HCT116 (cell line): ENCODE measurements at regions not wholly inside any gene's neighbourhood (a gene's known extent, or its start where the extent isn't known, plus 50 kb on each side); places are given as distances from the start of the nearest gene placed in this dataset.

Source experiments
- CEBPB ChIP-seq: IDR thresholded peaks from 2 replicates; pipeline ENCODE4 v1.6.1; 2012; ENCODE audit warnings: low read depth
- CTCF ChIP-seq, 3 experiments: fragments of 200-600 bp in 1 of 3; sonication (generic) in 1 of 3; IDR thresholded peaks in 2 of 3; conservative IDR thresholded peaks in 1 of 3; 2 replicates each; pipeline ENCODE4 v1.5.1; 2012 to 2017; ENCODE audit warnings: low read depth in 2 of 3, low read length in 2 of 3, antibody characterized with exemption in 1 of 3, borderline replicate concordance in 1 of 3, control low read depth in 1 of 3, mild to moderate bottlenecking in 1 of 3, mixed read lengths in 1 of 3, mixed run types in 1 of 3, moderate library complexity in 1 of 3; ENCODE audit not compliant: insufficient read depth in 1 of 3
- ELF1 ChIP-seq: IDR thresholded peaks from 2 replicates; pipeline ENCODE4 v1.6.1; 2012; ENCODE audit warnings: low read depth, borderline replicate concordance
- EZH2 ChIP-seq: fragments of 200-600 bp; sonication (generic); IDR thresholded peaks from 2 replicates; pipeline ENCODE4 v1.6.1; 2017; ENCODE audit warnings: antibody characterized with exemption, mixed run types
- JUND ChIP-seq: IDR thresholded peaks from 2 replicates; pipeline ENCODE4 v1.6.1; 2012
- POLR2A ChIP-seq: IDR thresholded peaks from 2 replicates; pipeline ENCODE4 v1.7.0; 2011; ENCODE audit warnings: borderline replicate concordance; ENCODE audit not compliant: insufficient read depth, insufficient read length; ENCODE audit errors: extremely low read depth
- POLR2AphosphoS5 ChIP-seq: IDR thresholded peaks from 2 replicates; pipeline ENCODE4 v1.6.1; 2011; ENCODE audit warnings: mild to moderate bottlenecking, low read depth, low read length, moderate library complexity
- RAD21 ChIP-seq: IDR thresholded peaks from 2 replicates; pipeline ENCODE4 v1.6.1; 2012; ENCODE audit warnings: low read depth, mild to moderate bottlenecking
- SIN3A ChIP-seq: IDR thresholded peaks from 2 replicates; pipeline ENCODE4 v1.6.1; 2012; ENCODE audit warnings: low read depth
- YY1 ChIP-seq: IDR thresholded peaks from 2 replicates; pipeline ENCODE4 v1.6.1; 2011; ENCODE audit warnings: low read length, low read depth, moderate library complexity, mild to moderate bottlenecking; ENCODE audit not compliant: insufficient replicate concordance; ENCODE audit errors: extremely low read depth
- TF ChIP-seq, protein P1 (sequence below): IDR thresholded peaks from 2 replicates; pipeline ENCODE4 v1.6.1; 2012; ENCODE audit warnings: low read depth

- TF ChIP-seq POLR2AphosphoS5 (no peak), CTCF (IDR thresholded peaks at IDR 0.05 in 2 of 3, conservative IDR thresholded peaks at IDR 0.05 in 1 of 3; ENCODE audit: borderline replicate concordance in 1 of 3, insufficient read depth in 1 of 3, low read depth in 2 of 3, low read length in 2 of 3) (no peak), RAD21 (no peak), JUND (no peak), POLR2A (no peak), CEBPB (no peak), ELF1 (no peak), YY1 (no peak), SIN3A (no peak), EZH2 (no peak)
- TF ChIP-seq, protein P1, sequence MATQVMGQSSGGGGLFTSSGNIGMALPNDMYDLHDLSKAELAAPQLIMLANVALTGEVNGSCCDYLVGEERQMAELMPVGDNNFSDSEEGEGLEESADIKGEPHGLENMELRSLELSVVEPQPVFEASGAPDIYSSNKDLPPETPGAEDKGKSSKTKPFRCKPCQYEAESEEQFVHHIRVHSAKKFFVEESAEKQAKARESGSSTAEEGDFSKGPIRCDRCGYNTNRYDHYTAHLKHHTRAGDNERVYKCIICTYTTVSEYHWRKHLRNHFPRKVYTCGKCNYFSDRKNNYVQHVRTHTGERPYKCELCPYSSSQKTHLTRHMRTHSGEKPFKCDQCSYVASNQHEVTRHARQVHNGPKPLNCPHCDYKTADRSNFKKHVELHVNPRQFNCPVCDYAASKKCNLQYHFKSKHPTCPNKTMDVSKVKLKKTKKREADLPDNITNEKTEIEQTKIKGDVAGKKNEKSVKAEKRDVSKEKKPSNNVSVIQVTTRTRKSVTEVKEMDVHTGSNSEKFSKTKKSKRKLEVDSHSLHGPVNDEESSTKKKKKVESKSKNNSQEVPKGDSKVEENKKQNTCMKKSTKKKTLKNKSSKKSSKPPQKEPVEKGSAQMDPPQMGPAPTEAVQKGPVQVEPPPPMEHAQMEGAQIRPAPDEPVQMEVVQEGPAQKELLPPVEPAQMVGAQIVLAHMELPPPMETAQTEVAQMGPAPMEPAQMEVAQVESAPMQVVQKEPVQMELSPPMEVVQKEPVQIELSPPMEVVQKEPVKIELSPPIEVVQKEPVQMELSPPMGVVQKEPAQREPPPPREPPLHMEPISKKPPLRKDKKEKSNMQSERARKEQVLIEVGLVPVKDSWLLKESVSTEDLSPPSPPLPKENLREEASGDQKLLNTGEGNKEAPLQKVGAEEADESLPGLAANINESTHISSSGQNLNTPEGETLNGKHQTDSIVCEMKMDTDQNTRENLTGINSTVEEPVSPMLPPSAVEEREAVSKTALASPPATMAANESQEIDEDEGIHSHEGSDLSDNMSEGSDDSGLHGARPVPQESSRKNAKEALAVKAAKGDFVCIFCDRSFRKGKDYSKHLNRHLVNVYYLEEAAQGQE, result no peak
Observed at GRCh38 chr3:59265566-59265965, 215.7 kb upstream of the CFAP20DC start.
